Transverse colon (tissue), 4 donors: ENCODE measurements at regions not wholly inside any gene's neighbourhood (a gene's known extent, or its start where the extent isn't known, plus 50 kb on each side); places are given as distances from the start of the nearest gene placed in this dataset.

Source experiments
- CTCF ChIP-seq, 5 experiments: fragments of 200-600 bp in 3 of 5; fragments of 450-650 bp in 2 of 5; sonication (generic) in 3 of 5; IDR thresholded peaks; 1 replicate in 2 of 5; 2 replicates in 3 of 5; pipeline ENCODE4 v1.5.1; 2016 to 2017; ENCODE audit warnings: antibody characterized with exemption in 5 of 5, inconsistent platforms in 3 of 5, mild to moderate bottlenecking in 2 of 5, moderate library complexity in 1 of 5
- EP300 ChIP-seq: sonication (generic); formaldehyde crosslinking; IDR thresholded peaks from one replicate; pipeline ENCODE4 v1.6.1; 2017; ENCODE audit warnings: antibody characterized with exemption, low read depth
- POLR2A ChIP-seq: fragments of 450-650 bp; IDR thresholded peaks from one replicate; pipeline ENCODE4 v1.6.1; 2016; ENCODE audit warnings: antibody characterized with exemption, mild to moderate bottlenecking, moderate library complexity
- POLR2AphosphoS5 ChIP-seq, 3 donors: sonication (generic); formaldehyde crosslinking; IDR thresholded peaks; one replicate each; pipeline ENCODE4 v1.6.1; 2016; ENCODE audit warnings: antibody characterized with exemption in 3 of 3

DNA sequence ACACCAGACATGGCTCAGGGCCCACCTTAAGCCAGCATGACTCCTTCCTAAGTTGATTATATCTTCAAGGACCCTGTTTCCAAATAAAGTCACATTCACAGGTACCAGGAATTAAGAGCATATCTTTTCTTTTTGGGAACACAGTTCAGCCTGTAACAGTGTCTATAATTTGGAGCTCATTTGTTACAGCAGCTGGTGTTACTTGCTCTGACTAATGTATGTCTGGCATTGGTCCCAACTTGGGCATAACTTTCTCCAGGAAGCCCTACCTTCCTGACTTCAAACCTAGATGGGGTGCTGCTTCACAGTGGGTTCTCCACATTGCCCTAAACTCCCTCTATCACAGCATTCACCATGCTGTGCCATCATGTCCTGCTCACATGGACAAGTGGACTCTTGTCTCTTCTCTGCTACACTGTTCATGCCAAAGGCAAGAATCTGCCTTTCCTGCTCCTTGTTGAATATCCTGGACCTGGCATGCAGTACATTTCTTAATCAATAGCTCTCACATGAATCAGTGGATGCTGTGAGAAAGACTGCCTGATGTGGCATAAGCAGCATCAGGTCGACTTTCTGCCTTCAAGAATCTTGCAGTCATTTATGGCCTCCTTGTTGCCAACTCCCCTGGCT, 117.4 kb upstream of the FOXA2 start:
- no peak for TF ChIP-seq CTCF (IDR thresholded peaks at IDR 0.05)
- no peak for TF ChIP-seq POLR2AphosphoS5 (IDR thresholded peaks at IDR 0.05)
- TF ChIP-seq EP300: no peak
- no peak for TF ChIP-seq POLR2A
